ENCODE measurements at regions not wholly inside any gene's neighbourhood (a gene's known extent, or its start where the extent isn't known, plus 50 kb on each side); places are given as distances from the start of the nearest gene placed in this dataset.
"Not testable (repeated sequence)": the region's sequence is repeated elsewhere in the genome, so short reads cannot be mapped to it uniquely, and the experiment has no call there.

GRCh38 chr3:153458881-153459280 is 296.9 kb downstream of the RAP2B start:
- H3K36me3 ChIP-seq (ENCODE audit: control insufficient read depth, insufficient read depth, low read length): no peaks in the 10 kb centered on the region
- H3K27me3 ChIP-seq (ENCODE audit: control insufficient read depth, insufficient read depth, low read length): no peaks in the 10 kb centered on the region
- no peak overlapping the region for H3K9ac ChIP-seq (ENCODE audit: low read depth, low read length)
- no peaks in the 10 kb centered on the region for H3K4me1 ChIP-seq (ENCODE audit: control insufficient read depth, insufficient read depth, low read length)
- H3K9me3 ChIP-seq (ENCODE audit: control insufficient read depth, insufficient read depth, low read length): no peaks in the 10 kb centered on the region
- no peak overlapping the region for H3K4me3 ChIP-seq (ENCODE audit: low read depth, low read length)

- Histone ChIP-seq H3K27me3 (ENCODE audit: control insufficient read depth, insufficient read depth, low read length) (no peaks in the 10 kb centered on the region), H3K36me3 (ENCODE audit: control insufficient read depth, insufficient read depth, low read length) (no peaks in the 10 kb centered on the region), H3K4me3 (ENCODE audit: low read depth, low read length) (no peak overlapping the region), H3K9ac (ENCODE audit: low read depth, low read length) (no peak overlapping the region), H3K4me1 (ENCODE audit: control insufficient read depth, insufficient read depth, low read length) (no peaks in the 10 kb centered on the region), H3K9me3 (ENCODE audit: control insufficient read depth, insufficient read depth, low read length) (no peaks in the 10 kb centered on the region)
Measured at GRCh38 chr3:153462545-153462944, 300.5 kb downstream of the RAP2B start.

DNA sequence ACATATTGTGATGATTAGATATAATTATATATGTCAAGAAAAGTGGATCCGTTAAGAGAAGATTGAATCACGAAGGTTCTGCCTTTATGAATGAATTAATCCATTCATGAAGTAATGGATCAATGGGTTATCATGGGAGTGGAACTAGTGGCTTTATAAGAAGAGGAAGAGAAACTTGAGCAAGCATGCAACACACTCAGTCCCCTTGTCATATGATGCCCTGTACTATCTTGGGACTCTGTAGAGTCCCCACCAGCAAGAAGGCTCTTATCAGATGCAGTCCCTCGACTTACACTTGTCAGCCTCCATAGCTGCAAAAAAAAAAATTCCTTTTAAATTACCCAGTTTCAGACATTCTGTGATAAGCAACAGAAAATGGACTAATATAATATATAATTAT is 301.9 kb downstream of the RAP2B start:
- H3K9ac ChIP-seq (ENCODE audit: low read depth, low read length): no peak overlapping the region

GRCh38 chr3:153469162-153469561 is 307.1 kb downstream of the RAP2B start:
- Histone ChIP-seq H3K4me1 (ENCODE audit: control insufficient read depth, insufficient read depth, low read length) (no peaks in the 10 kb centered on the region), H3K27me3 (ENCODE audit: control insufficient read depth, insufficient read depth, low read length) (no peaks in the 10 kb centered on the region), H3K36me3 (ENCODE audit: control insufficient read depth, insufficient read depth, low read length) (no peaks in the 10 kb centered on the region), H3K9ac (ENCODE audit: low read depth, low read length) (no peak overlapping the region), H3K9me3 (ENCODE audit: control insufficient read depth, insufficient read depth, low read length) (no peaks in the 10 kb centered on the region), H3K4me3 (ENCODE audit: low read depth, low read length) (no peak overlapping the region)

More for the DNA sequence above, 301.9 kb downstream of the RAP2B start:
- Histone ChIP-seq H3K4me3 (ENCODE audit: low read depth, low read length) (no peak overlapping the region), H3K4me1 (ENCODE audit: control insufficient read depth, insufficient read depth, low read length) (no peaks in the 10 kb centered on the region), H3K27me3 (ENCODE audit: control insufficient read depth, insufficient read depth, low read length) (no peaks in the 10 kb centered on the region), H3K36me3 (ENCODE audit: control insufficient read depth, insufficient read depth, low read length) (no peaks in the 10 kb centered on the region), H3K9me3 (ENCODE audit: control insufficient read depth, insufficient read depth, low read length) (no peaks in the 10 kb centered on the region)

- Histone ChIP-seq H3K9ac (ENCODE audit: low read depth, low read length) (no peak overlapping the region), H3K4me1 (ENCODE audit: control insufficient read depth, insufficient read depth, low read length) (no peaks in the 10 kb centered on the region)
Measured at GRCh38 chr3:153484842-153485241, 322.8 kb downstream of the RAP2B start.

GRCh38 chr3:153495422-153495821 is 333.4 kb downstream of the RAP2B start:
- no peak overlapping the region for H3K9ac ChIP-seq (ENCODE audit: low read depth, low read length)
- H3K9me3 ChIP-seq (ENCODE audit: control insufficient read depth, insufficient read depth, low read length): no peaks in the 10 kb centered on the region
- H3K36me3 ChIP-seq (ENCODE audit: control insufficient read depth, insufficient read depth, low read length): no peaks in the 10 kb centered on the region
- H3K4me3 ChIP-seq (ENCODE audit: low read depth, low read length): no peak overlapping the region
- H3K27me3 ChIP-seq (ENCODE audit: control insufficient read depth, insufficient read depth, low read length): no peaks in the 10 kb centered on the region
- no peaks in the 10 kb centered on the region for H3K4me1 ChIP-seq (ENCODE audit: control insufficient read depth, insufficient read depth, low read length)

More at GRCh38 chr3:153484842-153485241, 322.8 kb downstream of the RAP2B start:
- Histone ChIP-seq H3K4me3 (ENCODE audit: low read depth, low read length) (no peak overlapping the region), H3K36me3 (ENCODE audit: control insufficient read depth, insufficient read depth, low read length) (no peaks in the 10 kb centered on the region), H3K27me3 (ENCODE audit: control insufficient read depth, insufficient read depth, low read length) (no peaks in the 10 kb centered on the region), H3K9me3 (ENCODE audit: control insufficient read depth, insufficient read depth, low read length) (no peaks in the 10 kb centered on the region)

DNA sequence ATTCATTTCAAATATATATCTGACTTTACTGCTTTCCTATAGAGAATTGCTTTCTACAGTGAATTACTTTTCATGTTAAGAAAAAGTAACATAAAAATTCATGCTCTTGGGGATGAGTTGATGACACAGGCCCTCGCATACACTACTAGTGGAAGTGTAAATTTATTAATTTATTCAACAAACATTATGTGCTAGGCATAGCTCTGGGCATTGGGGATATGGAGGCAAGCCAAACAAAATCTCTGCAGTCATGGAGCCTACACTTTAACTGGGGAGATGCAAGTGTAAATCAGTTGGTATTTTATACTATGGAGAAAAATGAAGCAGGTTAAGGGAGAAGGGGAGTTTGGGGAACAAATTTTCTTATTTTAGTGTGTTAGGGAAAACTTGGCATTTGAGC is 340.7 kb downstream of the RAP2B start:
- H3K9me3 ChIP-seq (ENCODE audit: control insufficient read depth, insufficient read depth, low read length): no peaks in the 10 kb centered on the region
- no peak overlapping the region for H3K4me3 ChIP-seq (ENCODE audit: low read depth, low read length)
- no peaks in the 10 kb centered on the region for H3K36me3 ChIP-seq (ENCODE audit: control insufficient read depth, insufficient read depth, low read length)
- H3K27me3 ChIP-seq (ENCODE audit: control insufficient read depth, insufficient read depth, low read length): no peaks in the 10 kb centered on the region
- no peaks in the 10 kb centered on the region for H3K4me1 ChIP-seq (ENCODE audit: control insufficient read depth, insufficient read depth, low read length)
- H3K9ac ChIP-seq (ENCODE audit: low read depth, low read length): no peak overlapping the region

DNA sequence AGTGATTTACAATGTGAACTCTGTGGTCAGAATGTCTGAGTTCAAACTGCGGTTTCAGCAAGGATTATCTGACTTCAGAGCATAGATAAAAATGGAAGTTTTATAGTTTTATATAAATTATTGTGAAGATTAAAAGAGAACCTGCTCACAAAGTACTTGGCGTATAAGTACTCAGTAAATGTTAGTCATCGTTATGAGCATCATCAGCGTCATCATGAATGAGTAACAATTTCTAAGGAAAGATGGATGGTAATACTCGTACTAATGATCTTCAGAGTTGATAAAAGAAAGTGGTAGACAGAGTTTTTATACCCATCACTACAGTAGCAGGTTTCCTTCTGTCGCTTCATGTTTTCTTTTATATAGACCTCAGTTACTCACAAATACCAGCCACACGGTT is 341.8 kb downstream of the RAP2B start:
- no peaks in the 10 kb centered on the region for H3K9me3 ChIP-seq (ENCODE audit: control insufficient read depth, insufficient read depth, low read length)
- H3K4me3 ChIP-seq (ENCODE audit: low read depth, low read length): no peak overlapping the region
- H3K36me3 ChIP-seq (ENCODE audit: control insufficient read depth, insufficient read depth, low read length): no peaks in the 10 kb centered on the region
- no peak overlapping the region for H3K9ac ChIP-seq (ENCODE audit: low read depth, low read length)
- no peaks in the 10 kb centered on the region for H3K27me3 ChIP-seq (ENCODE audit: control insufficient read depth, insufficient read depth, low read length)
- H3K4me1 ChIP-seq (ENCODE audit: control insufficient read depth, insufficient read depth, low read length): no peaks in the 10 kb centered on the region

- H3K36me3 ChIP-seq (ENCODE audit: control insufficient read depth, insufficient read depth, low read length); H3K9me3 ChIP-seq (ENCODE audit: control insufficient read depth, insufficient read depth, low read length); H3K4me3 ChIP-seq (ENCODE audit: low read depth, low read length); H3K9ac ChIP-seq (ENCODE audit: low read depth, low read length); H3K27me3 ChIP-seq (ENCODE audit: control insufficient read depth, insufficient read depth, low read length); H3K4me1 ChIP-seq (ENCODE audit: control insufficient read depth, insufficient read depth, low read length): not testable (repeated sequence)
Measured at GRCh38 chr3:153506205-153506604, 344.2 kb downstream of the RAP2B start.

- not testable (repeated sequence) for H3K27me3 ChIP-seq (ENCODE audit: control insufficient read depth, insufficient read depth, low read length); H3K36me3 ChIP-seq (ENCODE audit: control insufficient read depth, insufficient read depth, low read length); H3K4me1 ChIP-seq (ENCODE audit: control insufficient read depth, insufficient read depth, low read length); H3K4me3 ChIP-seq (ENCODE audit: low read depth, low read length); H3K9ac ChIP-seq (ENCODE audit: low read depth, low read length); H3K9me3 ChIP-seq (ENCODE audit: control insufficient read depth, insufficient read depth, low read length)
Measured at GRCh38 chr3:153506686-153507085, 344.7 kb downstream of the RAP2B start.

DNA sequence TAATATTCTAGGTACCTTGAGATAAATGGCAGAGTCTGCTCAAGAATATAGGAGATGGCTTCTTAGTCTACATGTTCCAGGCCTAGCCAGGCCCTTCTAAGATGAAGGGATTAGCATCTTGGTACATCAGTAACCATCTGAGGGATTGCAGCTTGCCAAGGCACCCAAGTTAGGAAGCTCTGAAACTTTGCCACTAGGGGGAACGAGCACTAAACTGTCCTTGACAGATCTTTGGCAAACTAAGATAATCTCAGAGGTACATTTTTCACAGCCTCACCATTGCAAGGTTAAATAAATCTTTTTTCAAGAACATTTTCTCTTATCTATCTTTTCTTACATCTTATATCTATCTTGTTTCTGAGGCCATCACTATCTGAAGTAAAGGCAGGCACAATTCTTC is 351.2 kb downstream of the RAP2B start:
- Histone ChIP-seq H3K9ac (ENCODE audit: low read depth, low read length) (no peak overlapping the region), H3K36me3 (ENCODE audit: control insufficient read depth, insufficient read depth, low read length) (no peaks in the 10 kb centered on the region), H3K4me1 (ENCODE audit: control insufficient read depth, insufficient read depth, low read length) (no peaks in the 10 kb centered on the region), H3K4me3 (ENCODE audit: low read depth, low read length) (no peak overlapping the region), H3K27me3 (ENCODE audit: control insufficient read depth, insufficient read depth, low read length) (no peaks in the 10 kb centered on the region), H3K9me3 (ENCODE audit: control insufficient read depth, insufficient read depth, low read length) (no peaks in the 10 kb centered on the region)

DNA sequence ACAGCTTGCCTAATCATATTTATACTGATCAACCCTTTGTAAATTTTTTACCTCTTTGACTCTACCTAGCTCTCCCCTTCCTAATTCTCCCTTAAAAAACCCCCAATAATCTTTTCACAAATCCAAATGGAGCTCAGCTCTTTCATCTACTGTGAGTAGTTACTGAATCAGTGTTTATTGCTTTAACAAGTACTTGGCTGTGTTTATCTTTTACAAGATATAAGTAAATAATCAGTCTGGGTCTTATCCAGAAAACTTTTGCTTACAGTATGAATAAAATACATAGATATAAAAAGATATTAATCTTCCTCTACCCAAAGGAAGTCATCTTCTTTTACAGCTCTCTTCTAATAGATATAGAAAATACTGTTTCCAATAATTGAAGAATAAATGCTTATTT is 366.4 kb downstream of the RAP2B start:
- no peaks in the 10 kb centered on the region for H3K9me3 ChIP-seq (ENCODE audit: control insufficient read depth, insufficient read depth, low read length)
- no peak overlapping the region for H3K4me3 ChIP-seq (ENCODE audit: low read depth, low read length)
- H3K4me1 ChIP-seq (ENCODE audit: control insufficient read depth, insufficient read depth, low read length): no peaks in the 10 kb centered on the region
- no peaks in the 10 kb centered on the region for H3K27me3 ChIP-seq (ENCODE audit: control insufficient read depth, insufficient read depth, low read length)
- no peak overlapping the region for H3K9ac ChIP-seq (ENCODE audit: low read depth, low read length)
- no peaks in the 10 kb centered on the region for H3K36me3 ChIP-seq (ENCODE audit: control insufficient read depth, insufficient read depth, low read length)

DNA sequence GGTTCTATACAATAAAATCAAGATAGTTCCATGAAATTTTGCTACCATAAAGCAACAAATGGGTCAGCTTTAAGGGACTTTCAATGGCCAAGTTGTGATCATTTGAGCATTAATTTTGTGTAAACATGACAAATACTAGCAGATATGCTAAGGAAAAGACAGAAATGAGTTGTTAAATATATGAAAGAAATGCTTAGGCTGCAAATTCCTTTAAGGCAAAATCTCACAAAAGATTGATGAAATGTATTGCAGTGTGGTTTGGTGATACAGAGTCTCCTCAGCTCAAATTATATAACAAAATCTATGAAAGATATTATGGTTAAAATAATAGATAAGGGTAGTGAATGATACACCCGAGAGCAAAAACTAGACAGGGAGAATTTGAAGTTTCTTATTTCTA is 377.2 kb downstream of the RAP2B start:
- Histone ChIP-seq H3K4me3 (ENCODE audit: low read depth, low read length) (no peak overlapping the region), H3K9me3 (ENCODE audit: control insufficient read depth, insufficient read depth, low read length) (no peaks in the 10 kb centered on the region), H3K9ac (ENCODE audit: low read depth, low read length) (no peak overlapping the region), H3K27me3 (ENCODE audit: control insufficient read depth, insufficient read depth, low read length) (no peaks in the 10 kb centered on the region), H3K36me3 (ENCODE audit: control insufficient read depth, insufficient read depth, low read length) (no peaks in the 10 kb centered on the region), H3K4me1 (ENCODE audit: control insufficient read depth, insufficient read depth, low read length) (no peaks in the 10 kb centered on the region)
